Sigmoid colon (tissue), 6 donors: ENCODE measurements at regions not wholly inside any gene's neighbourhood (a gene's known extent, or its start where the extent isn't known, plus 50 kb on each side); places are given as distances from the start of the nearest gene placed in this dataset.

ENCODE experiments used
- DNase-seq: peaks from one replicate; pipeline ENCODE4 v3.0.0-alpha.2; 2019
- H3K27ac ChIP-seq, 4 donors: fragments of 200-600 bp; sonication (generic); one replicate each; pipeline ENCODE4 v1.5.1; 2016 to 2019; ENCODE audit warnings: mild to moderate bottlenecking in 1 of 4
- H3K27me3 ChIP-seq, 3 donors: fragments of 200-600 bp; sonication (generic); one replicate each; pipeline ENCODE4 v1.5.1; 2019; ENCODE audit warnings: mild to moderate bottlenecking in 1 of 3
- H3K36me3 ChIP-seq, 4 donors: fragments of 200-600 bp; sonication (generic); one replicate each; pipeline ENCODE4 v1.5.1; 2016 to 2019
- H3K4me1 ChIP-seq, 4 donors: fragments of 200-600 bp; sonication (generic); one replicate each; pipeline ENCODE4 v1.5.1; 2017 to 2019
- H3K4me3 ChIP-seq, 4 donors: fragments of 200-600 bp; sonication (generic); one replicate each; pipeline ENCODE4 v1.5.1; 2017 to 2019; ENCODE audit warnings: mild to moderate bottlenecking in 2 of 4, moderate library complexity in 1 of 4
- H3K9me3 ChIP-seq, 4 donors: fragments of 200-600 bp in 3 of 4; sonication (generic) in 3 of 4; one replicate each; pipeline versions ENCODE4 v1.5.1 to v1.6.1; 2013 to 2019
- EP300 ChIP-seq, 4 donors: sonication (generic); formaldehyde crosslinking; IDR thresholded peaks; one replicate each; pipeline ENCODE4 v1.6.1; 2017; ENCODE audit warnings: antibody characterized with exemption in 4 of 4
- POLR2A ChIP-seq, 2 donors: fragments of 450-650 bp; IDR thresholded peaks; one replicate each; pipeline ENCODE4 v1.6.1; 2016; ENCODE audit warnings: antibody characterized with exemption in 2 of 2, mild to moderate bottlenecking in 2 of 2, moderate library complexity in 2 of 2
- POLR2AphosphoS5 ChIP-seq, 4 donors: sonication (generic); formaldehyde crosslinking; IDR thresholded peaks; one replicate each; pipeline ENCODE4 v1.6.1; 2017; ENCODE audit warnings: antibody characterized with exemption in 4 of 4
- WGBS, 2 donors: extraction: QIAGEN DNeasy Blood & Tissue Kit; methylation state at CpG; one replicate each; pipeline ENCODE4 v1.1.7; 2013; 5-methylcytosine and 5-hydroxymethylcytosine counted together
- intact Hi-C: fragments of 100-400 bp; cut with DNase I; formaldehyde crosslinking; loops from one replicate; pipeline ENCODE4 v1.15.1; 2023
- TF ChIP-seq, protein P1 (sequence below), 4 experiments: fragments of 450-650 bp in 3 of 4; fragments of 200-600 bp in 1 of 4; IDR thresholded peaks; one replicate each; pipeline ENCODE4 v1.5.1; 2016 to 2019; ENCODE audit warnings: antibody characterized with exemption in 4 of 4, mild to moderate bottlenecking in 3 of 4, moderate library complexity in 2 of 4
- donor health status: healthy with polysubstance abuse.
- donor health status: healthy.

DNA sequence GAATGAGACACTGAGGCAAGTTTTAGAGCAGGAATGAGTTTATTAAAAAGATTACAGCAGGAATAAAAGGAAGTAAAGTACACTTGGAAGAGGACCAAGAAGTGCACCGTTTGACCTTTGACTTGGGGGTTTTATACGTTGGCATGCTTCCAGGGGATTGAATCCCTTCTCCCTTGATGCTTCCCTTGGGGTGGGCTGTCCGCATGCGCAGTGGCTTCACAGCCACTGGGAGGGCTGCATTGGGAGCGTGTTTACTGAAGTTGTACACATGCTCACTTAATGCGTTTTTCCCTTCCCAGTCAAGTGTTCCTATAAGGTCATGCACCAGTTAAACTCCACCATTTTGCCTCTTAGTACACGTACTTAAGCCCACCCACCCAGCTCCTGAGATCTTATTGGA, 72.4 kb upstream of the MARK1 start:
- H3K36me3 ChIP-seq: no peaks in the 10 kb centered on the region
- 66 to 81% methylated on average over 7 of the region's 7 CpGs for WGBS, 2 donors
- TF ChIP-seq POLR2A (IDR thresholded peaks at IDR 0.05) (no peak), EP300 (IDR thresholded peaks at IDR 0.05) (no peak), POLR2AphosphoS5 (IDR thresholded peaks at IDR 0.05) (no peak)
- TF ChIP-seq, protein P1, sequence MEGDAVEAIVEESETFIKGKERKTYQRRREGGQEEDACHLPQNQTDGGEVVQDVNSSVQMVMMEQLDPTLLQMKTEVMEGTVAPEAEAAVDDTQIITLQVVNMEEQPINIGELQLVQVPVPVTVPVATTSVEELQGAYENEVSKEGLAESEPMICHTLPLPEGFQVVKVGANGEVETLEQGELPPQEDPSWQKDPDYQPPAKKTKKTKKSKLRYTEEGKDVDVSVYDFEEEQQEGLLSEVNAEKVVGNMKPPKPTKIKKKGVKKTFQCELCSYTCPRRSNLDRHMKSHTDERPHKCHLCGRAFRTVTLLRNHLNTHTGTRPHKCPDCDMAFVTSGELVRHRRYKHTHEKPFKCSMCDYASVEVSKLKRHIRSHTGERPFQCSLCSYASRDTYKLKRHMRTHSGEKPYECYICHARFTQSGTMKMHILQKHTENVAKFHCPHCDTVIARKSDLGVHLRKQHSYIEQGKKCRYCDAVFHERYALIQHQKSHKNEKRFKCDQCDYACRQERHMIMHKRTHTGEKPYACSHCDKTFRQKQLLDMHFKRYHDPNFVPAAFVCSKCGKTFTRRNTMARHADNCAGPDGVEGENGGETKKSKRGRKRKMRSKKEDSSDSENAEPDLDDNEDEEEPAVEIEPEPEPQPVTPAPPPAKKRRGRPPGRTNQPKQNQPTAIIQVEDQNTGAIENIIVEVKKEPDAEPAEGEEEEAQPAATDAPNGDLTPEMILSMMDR (IDR thresholded peaks at IDR 0.05): no peak
- H3K4me3 ChIP-seq: no peak overlapping the region
- no peak for DNase-seq
- H3K4me1 ChIP-seq: peaks cover 0 to 5% (median 0%) of the 10 kb centered on the region in 4 donors
- no peaks in the 10 kb centered on the region for H3K27me3 ChIP-seq
- intact Hi-C loops: no loop called here
- no peaks in the 10 kb centered on the region for H3K9me3 ChIP-seq
- no peak overlapping the region for H3K27ac ChIP-seq

DNA sequence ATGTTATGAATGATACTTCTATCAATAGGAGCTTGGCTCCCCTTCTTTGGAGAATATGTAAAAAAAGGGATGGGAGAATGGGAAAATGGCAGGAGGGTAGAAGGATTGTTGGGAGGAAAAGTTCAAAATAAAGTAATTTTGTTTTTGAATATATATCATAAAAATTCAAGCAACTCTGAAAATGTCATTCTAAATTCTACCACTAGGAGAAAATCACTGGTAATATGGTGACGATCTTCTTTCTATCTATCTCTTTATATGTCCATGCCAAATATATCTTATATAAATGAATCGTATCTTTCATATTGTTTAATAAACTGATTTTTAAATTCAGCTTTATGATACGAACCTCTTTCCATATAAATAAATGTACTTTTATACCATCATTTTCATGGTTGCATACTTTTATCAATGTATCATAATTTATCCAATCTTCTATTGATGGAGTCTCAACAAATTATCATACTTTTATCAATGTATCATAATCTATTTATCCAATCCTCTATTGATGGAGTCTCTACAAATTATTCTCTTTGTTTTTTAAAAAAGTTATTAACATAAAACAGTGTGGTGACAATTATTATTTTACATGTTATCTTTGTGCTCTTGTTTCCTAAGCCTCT, 73.7 kb upstream of the MARK1 start:
- Histone ChIP-seq H3K27ac (no peak overlapping the region), H3K27me3 (no peaks in the 10 kb centered on the region), H3K4me1 (peaks cover 0 to 5% (median 0%) of the 10 kb centered on the region in 4 donors), H3K9me3 (no peaks in the 10 kb centered on the region), H3K4me3 (no peak overlapping the region), H3K36me3 (no peaks in the 10 kb centered on the region)
- TF ChIP-seq, protein P1 (IDR thresholded peaks at IDR 0.05): peak in 1 of 4 experiments; percentile 14
- no peak for TF ChIP-seq EP300 (IDR thresholded peaks at IDR 0.05)
- no peak for DNase-seq
- intact Hi-C loops: no loop called here
- 83 to 87% methylated on average over 3 of the region's 3 CpGs for WGBS, 2 donors

GRCh38 chr1:220453371-220453770, 74.6 kb upstream of the MARK1 start:
- intact Hi-C loops: no loop called here
- Histone ChIP-seq H3K4me3 (no peak overlapping the region), H3K27me3 (no peaks in the 10 kb centered on the region), H3K36me3 (no peaks in the 10 kb centered on the region), H3K9me3 (no peaks in the 10 kb centered on the region), H3K4me1 (no peaks in the 10 kb centered on the region), H3K27ac (no peak overlapping the region)
- WGBS, 2 donors: 73 to 82% methylated on average over 2 of the region's 2 CpGs
- no peak for DNase-seq
- TF ChIP-seq POLR2A (IDR thresholded peaks at IDR 0.05): no peak
- TF ChIP-seq, protein P1 (IDR thresholded peaks at IDR 0.05): no peak
- no peak for TF ChIP-seq EP300 (IDR thresholded peaks at IDR 0.05)
- TF ChIP-seq POLR2AphosphoS5 (IDR thresholded peaks at IDR 0.05): no peak

GRCh38 chr1:220451532-220451931, 76.4 kb upstream of the MARK1 start:
- no peak overlapping the region for H3K4me3 ChIP-seq
- WGBS, 2 donors: 22 to 33% methylated on average over 4 of the region's 4 CpGs
- no peaks in the 10 kb centered on the region for H3K36me3 ChIP-seq
- H3K27ac ChIP-seq: no peak overlapping the region
- no peaks in the 10 kb centered on the region for H3K4me1 ChIP-seq
- no peaks in the 10 kb centered on the region for H3K27me3 ChIP-seq
- intact Hi-C loops: no loop called here
- no peaks in the 10 kb centered on the region for H3K9me3 ChIP-seq
- DNase-seq: no peak
- no peak for TF ChIP-seq EP300 (IDR thresholded peaks at IDR 0.05)
- TF ChIP-seq POLR2A (IDR thresholded peaks at IDR 0.05): no peak
- no peak for TF ChIP-seq POLR2AphosphoS5 (IDR thresholded peaks at IDR 0.05)
- TF ChIP-seq, protein P1 (IDR thresholded peaks at IDR 0.05): no peak

DNA sequence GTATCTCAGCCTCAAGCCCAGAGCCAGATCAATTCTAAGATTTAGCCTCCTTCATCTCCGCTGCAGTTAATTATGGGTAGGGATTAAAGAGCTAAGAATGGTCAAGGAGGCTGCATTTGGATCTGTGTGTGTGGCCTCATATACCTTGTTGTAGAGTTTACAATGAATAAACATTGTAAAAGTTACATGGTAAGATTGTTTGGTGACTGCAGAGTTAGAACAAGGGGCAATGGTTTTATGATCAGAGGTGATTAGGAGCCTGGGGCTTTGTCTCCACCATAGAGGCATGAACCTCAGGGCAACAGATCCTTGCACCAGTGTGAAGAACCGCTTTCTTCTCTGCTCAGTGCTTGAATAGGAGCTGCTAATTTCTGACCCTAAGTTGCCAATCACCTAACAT, 77.0 kb upstream of the MARK1 start:
- intact Hi-C loops: no loop called here
- Histone ChIP-seq H3K4me1 (no peaks in the 10 kb centered on the region), H3K36me3 (no peaks in the 10 kb centered on the region), H3K9me3 (no peaks in the 10 kb centered on the region), H3K27ac (no peak overlapping the region), H3K4me3 (no peak overlapping the region), H3K27me3 (no peaks in the 10 kb centered on the region)
- WGBS, 2 donors: 30 to 50% methylated on average over 2 of the region's 2 CpGs
- no peak for DNase-seq
- TF ChIP-seq, protein P1 (IDR thresholded peaks at IDR 0.05): no peak
- TF ChIP-seq POLR2A (IDR thresholded peaks at IDR 0.05) (no peak), EP300 (IDR thresholded peaks at IDR 0.05) (no peak), POLR2AphosphoS5 (IDR thresholded peaks at IDR 0.05) (no peak)
